Tibial nerve (tissue), 3 donors: ENCODE measurements at regions not wholly inside any gene's neighbourhood (a gene's known extent, or its start where the extent isn't known, plus 50 kb on each side); places are given as distances from the start of the nearest gene placed in this dataset.

Source experiments
- POLR2A ChIP-seq, 2 donors: fragments of 450-650 bp; IDR thresholded peaks; one replicate each; pipeline ENCODE4 v1.6.1; 2017; ENCODE audit warnings: antibody characterized with exemption in 2 of 2, mild to moderate bottlenecking in 2 of 2, moderate library complexity in 2 of 2
- TF ChIP-seq, protein P1 (sequence below), 5 experiments: fragments of 200-600 bp in 3 of 5; fragments of 450-650 bp in 2 of 5; sonication (generic) in 3 of 5; IDR thresholded peaks; one replicate each; pipeline ENCODE4 v1.5.1; 2016 to 2019; ENCODE audit warnings: antibody characterized with exemption in 5 of 5, mild to moderate bottlenecking in 3 of 5, moderate library complexity in 2 of 5

DNA sequence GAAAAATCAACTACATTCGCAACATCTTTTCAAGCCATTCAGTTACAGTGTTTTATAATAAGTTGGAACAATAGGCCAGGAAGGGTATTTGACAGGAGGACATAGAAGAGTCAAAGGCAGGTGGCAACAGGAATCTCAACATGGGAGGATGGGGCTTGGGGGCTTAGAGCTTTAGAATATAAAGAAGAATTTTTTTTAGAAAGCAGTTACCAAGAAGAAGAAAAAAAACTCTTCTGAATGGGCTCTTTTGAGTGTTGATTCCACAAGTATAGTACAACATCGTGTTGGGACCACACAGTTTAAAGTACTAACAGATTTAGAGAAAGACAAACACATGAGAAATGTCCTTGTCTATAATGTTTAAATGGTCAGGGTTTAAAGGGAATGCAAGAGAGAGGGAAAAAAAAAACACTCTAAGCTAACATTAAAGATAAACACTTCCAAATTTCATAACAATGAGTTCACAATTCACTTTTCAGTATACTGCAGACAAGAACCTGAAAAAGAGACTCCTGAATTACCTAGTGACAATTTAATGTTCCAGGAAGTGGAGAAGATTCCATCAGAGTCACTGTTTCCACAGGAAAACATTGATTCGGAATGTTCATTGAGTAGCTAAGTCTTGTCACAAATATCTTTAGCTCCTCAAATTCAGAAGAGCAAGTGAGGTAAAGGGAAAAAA lies 282.3 kb downstream of the DEPDC1B start:
- no peak for TF ChIP-seq POLR2A (IDR thresholded peaks at IDR 0.05)
- TF ChIP-seq, protein P1, sequence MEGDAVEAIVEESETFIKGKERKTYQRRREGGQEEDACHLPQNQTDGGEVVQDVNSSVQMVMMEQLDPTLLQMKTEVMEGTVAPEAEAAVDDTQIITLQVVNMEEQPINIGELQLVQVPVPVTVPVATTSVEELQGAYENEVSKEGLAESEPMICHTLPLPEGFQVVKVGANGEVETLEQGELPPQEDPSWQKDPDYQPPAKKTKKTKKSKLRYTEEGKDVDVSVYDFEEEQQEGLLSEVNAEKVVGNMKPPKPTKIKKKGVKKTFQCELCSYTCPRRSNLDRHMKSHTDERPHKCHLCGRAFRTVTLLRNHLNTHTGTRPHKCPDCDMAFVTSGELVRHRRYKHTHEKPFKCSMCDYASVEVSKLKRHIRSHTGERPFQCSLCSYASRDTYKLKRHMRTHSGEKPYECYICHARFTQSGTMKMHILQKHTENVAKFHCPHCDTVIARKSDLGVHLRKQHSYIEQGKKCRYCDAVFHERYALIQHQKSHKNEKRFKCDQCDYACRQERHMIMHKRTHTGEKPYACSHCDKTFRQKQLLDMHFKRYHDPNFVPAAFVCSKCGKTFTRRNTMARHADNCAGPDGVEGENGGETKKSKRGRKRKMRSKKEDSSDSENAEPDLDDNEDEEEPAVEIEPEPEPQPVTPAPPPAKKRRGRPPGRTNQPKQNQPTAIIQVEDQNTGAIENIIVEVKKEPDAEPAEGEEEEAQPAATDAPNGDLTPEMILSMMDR (IDR thresholded peaks at IDR 0.05), result no peak
